ENCODE measurements at regions not wholly inside any gene's neighbourhood (a gene's known extent, or its start where the extent isn't known, plus 50 kb on each side); places are given as distances from the start of the nearest gene placed in this dataset.

GRCh38 chr12:131640525-131640924 is 70.4 kb upstream of the SFSWAP start:
- Histone ChIP-seq H3K4me3 (ENCODE audit: low read depth, low read length, poor library complexity, severe bottlenecking) (no peak overlapping the region), H3K9me3 (ENCODE audit: low read depth, low read length, poor library complexity, severe bottlenecking) (no peaks in the 10 kb centered on the region), H3K4me1 (ENCODE audit: insufficient read depth, low read length, poor library complexity, severe bottlenecking) (no peaks in the 10 kb centered on the region), H3K27ac (ENCODE audit: low read depth, low read length, poor library complexity, severe bottlenecking) (no peak overlapping the region), H3K36me3 (ENCODE audit: insufficient read depth, low read length, poor library complexity, severe bottlenecking) (no peaks in the 10 kb centered on the region), H3K27me3 (replicated peaks; ENCODE audit: insufficient read depth, low read depth, low read length, poor library complexity) (peaks cover 3% of the 10 kb centered on the region)
- intact Hi-C loops (cut with micrococcal nuclease; ENCODE audit: unreplicated experiment) = no loop called here
- DNase-seq (ENCODE audit: low spot score) = no peak
- BruUV-seq (replicated peaks) = no TSS peak
- CTCF ChIA-PET = no interaction called here
- POLR2A ChIA-PET (ENCODE audit: low non-redundant PET) = no interaction called here
- TF ChIP-seq, protein P1, sequence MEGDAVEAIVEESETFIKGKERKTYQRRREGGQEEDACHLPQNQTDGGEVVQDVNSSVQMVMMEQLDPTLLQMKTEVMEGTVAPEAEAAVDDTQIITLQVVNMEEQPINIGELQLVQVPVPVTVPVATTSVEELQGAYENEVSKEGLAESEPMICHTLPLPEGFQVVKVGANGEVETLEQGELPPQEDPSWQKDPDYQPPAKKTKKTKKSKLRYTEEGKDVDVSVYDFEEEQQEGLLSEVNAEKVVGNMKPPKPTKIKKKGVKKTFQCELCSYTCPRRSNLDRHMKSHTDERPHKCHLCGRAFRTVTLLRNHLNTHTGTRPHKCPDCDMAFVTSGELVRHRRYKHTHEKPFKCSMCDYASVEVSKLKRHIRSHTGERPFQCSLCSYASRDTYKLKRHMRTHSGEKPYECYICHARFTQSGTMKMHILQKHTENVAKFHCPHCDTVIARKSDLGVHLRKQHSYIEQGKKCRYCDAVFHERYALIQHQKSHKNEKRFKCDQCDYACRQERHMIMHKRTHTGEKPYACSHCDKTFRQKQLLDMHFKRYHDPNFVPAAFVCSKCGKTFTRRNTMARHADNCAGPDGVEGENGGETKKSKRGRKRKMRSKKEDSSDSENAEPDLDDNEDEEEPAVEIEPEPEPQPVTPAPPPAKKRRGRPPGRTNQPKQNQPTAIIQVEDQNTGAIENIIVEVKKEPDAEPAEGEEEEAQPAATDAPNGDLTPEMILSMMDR (conservative IDR thresholded peaks at IDR 0.05; ENCODE audit: low read depth, low read length) = no peak
- no peak for TF ChIP-seq EZH2 (IDR thresholded peaks at IDR 0.05; ENCODE audit: borderline replicate concordance, low read depth, low read length, poor library complexity, severe bottlenecking)

- Histone ChIP-seq H3K27ac (ENCODE audit: low read depth, low read length, poor library complexity, severe bottlenecking) (no peak overlapping the region), H3K9me3 (ENCODE audit: low read depth, low read length, poor library complexity, severe bottlenecking) (no peaks in the 10 kb centered on the region), H3K27me3 (replicated peaks; ENCODE audit: insufficient read depth, low read depth, low read length, poor library complexity) (no peaks in the 10 kb centered on the region), H3K4me3 (ENCODE audit: low read depth, low read length, poor library complexity, severe bottlenecking) (no peak overlapping the region), H3K4me1 (ENCODE audit: insufficient read depth, low read length, poor library complexity, severe bottlenecking) (no peaks in the 10 kb centered on the region), H3K36me3 (ENCODE audit: insufficient read depth, low read length, poor library complexity, severe bottlenecking) (no peaks in the 10 kb centered on the region)
- intact Hi-C loops (cut with micrococcal nuclease; ENCODE audit: unreplicated experiment) = no loop called here
- POLR2A ChIA-PET (ENCODE audit: low non-redundant PET) = no interaction called here
- DNase-seq (ENCODE audit: low spot score) = no peak
- CTCF ChIA-PET = no interaction called here
- no TSS peak for BruUV-seq (replicated peaks)
- TF ChIP-seq, protein P1 (conservative IDR thresholded peaks at IDR 0.05; ENCODE audit: low read depth, low read length) = no peak
- no peak for TF ChIP-seq EZH2 (IDR thresholded peaks at IDR 0.05; ENCODE audit: borderline replicate concordance, low read depth, low read length, poor library complexity, severe bottlenecking)
Measured at GRCh38 chr12:131641315-131641714, 69.6 kb upstream of the SFSWAP start.

DNA sequence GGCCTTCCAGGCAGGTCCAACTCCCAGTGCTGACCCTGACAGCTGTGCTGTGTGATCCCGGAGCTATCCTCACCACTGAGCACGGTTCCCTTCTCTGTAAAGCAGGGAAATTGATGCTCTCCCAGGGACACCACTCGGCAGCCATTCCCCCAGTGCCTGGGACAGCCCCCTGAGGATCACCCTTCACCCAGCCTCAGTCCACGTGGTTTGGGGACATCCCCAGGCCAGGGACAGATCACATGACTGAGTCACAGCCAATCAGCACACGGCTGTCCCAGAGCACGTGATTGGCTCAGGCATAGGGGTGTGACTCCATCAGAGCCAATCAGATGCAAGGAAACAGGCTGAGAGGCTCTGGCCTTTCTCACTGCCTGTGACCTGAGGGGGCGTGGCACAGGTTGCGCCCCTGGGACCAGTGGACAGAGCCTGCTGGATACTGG is 68.8 kb upstream of the SFSWAP start:
- H3K27me3 ChIP-seq (replicated peaks; ENCODE audit: insufficient read depth, low read depth, low read length, poor library complexity) = no peaks in the 10 kb centered on the region
- ChIA-PET CTCF (no interaction called here), POLR2A (ENCODE audit: low non-redundant PET) (no interaction called here)
- intact Hi-C loops (cut with micrococcal nuclease; ENCODE audit: unreplicated experiment) = no loop called here
- TF ChIP-seq, protein P1 (conservative IDR thresholded peaks at IDR 0.05; ENCODE audit: low read depth, low read length) = no peak
- TF ChIP-seq EZH2 (IDR thresholded peaks at IDR 0.05; ENCODE audit: borderline replicate concordance, low read depth, low read length, poor library complexity, severe bottlenecking) = no peak
- no peak overlapping the region for H3K4me3 ChIP-seq (ENCODE audit: low read depth, low read length, poor library complexity, severe bottlenecking)
- H3K36me3 ChIP-seq (ENCODE audit: insufficient read depth, low read length, poor library complexity, severe bottlenecking) = no peaks in the 10 kb centered on the region
- no TSS peak for BruUV-seq (replicated peaks)
- H3K9me3 ChIP-seq (ENCODE audit: low read depth, low read length, poor library complexity, severe bottlenecking) = no peaks in the 10 kb centered on the region
- no peaks in the 10 kb centered on the region for H3K4me1 ChIP-seq (ENCODE audit: insufficient read depth, low read length, poor library complexity, severe bottlenecking)
- no peak for DNase-seq (ENCODE audit: low spot score)
- H3K27ac ChIP-seq (ENCODE audit: low read depth, low read length, poor library complexity, severe bottlenecking) = no peak overlapping the region
